Fibroblast of the conjunctiva (primary cell): ENCODE measurements at regions not wholly inside any gene's neighbourhood (a gene's known extent, or its start where the extent isn't known, plus 50 kb on each side); places are given as distances from the start of the nearest gene placed in this dataset.
"Not testable (repeated sequence)": the region's sequence is repeated elsewhere in the genome, so short reads cannot be mapped to it uniquely, and the experiment has no call there.

Source experiments
- DNase-seq: peaks from one replicate; pipeline ENCODE4 v3.0.0-alpha.2; 2010; ENCODE audit warnings: low read depth

GRCh38 chr6:120496661-120497060 lies 837.6 kb downstream of the TBC1D32 start:
- no peak for DNase-seq

GRCh38 chr6:120493505-120493904 lies 840.8 kb downstream of the TBC1D32 start:
- no peak for DNase-seq

GRCh38 chr6:120489941-120490340 lies 844.3 kb downstream of the TBC1D32 start:
- DNase-seq: no peak

- DNase-seq: no peak
These were observed 850.1 kb downstream of the TBC1D32 start for GRCh38 chr6:120484146-120484545.

- DNase-seq: no peak
These were observed 855.6 kb downstream of the TBC1D32 start for GRCh38 chr6:120478650-120479049.

- DNase-seq: no peak
These were observed 860.5 kb downstream of the TBC1D32 start for GRCh38 chr6:120473804-120474203.

GRCh38 chr6:120468486-120468885 lies 865.8 kb downstream of the TBC1D32 start:
- no peak for DNase-seq

- no peak for DNase-seq
These were observed 882.8 kb downstream of the TBC1D32 start for GRCh38 chr6:120451508-120451907.

GRCh38 chr6:120447605-120448004 lies 886.7 kb downstream of the TBC1D32 start:
- no peak for DNase-seq

GRCh38 chr6:120432840-120433239 lies 901.4 kb downstream of the TBC1D32 start:
- DNase-seq: not testable (repeated sequence)

- DNase-seq: no peak
These were observed 902.4 kb downstream of the TBC1D32 start for GRCh38 chr6:120431841-120432240.

- DNase-seq: no peak
These were observed 922.9 kb downstream of the TBC1D32 start for GRCh38 chr6:120411394-120411793.

GRCh38 chr6:120410586-120410985 lies 923.7 kb downstream of the TBC1D32 start:
- DNase-seq: no peak

- DNase-seq: no peak
These were observed 926.6 kb downstream of the TBC1D32 start for GRCh38 chr6:120407696-120408095.

GRCh38 chr6:120405947-120406346 lies 928.3 kb downstream of the TBC1D32 start:
- DNase-seq: no peak

GRCh38 chr6:120395784-120396183 lies 938.5 kb downstream of the TBC1D32 start:
- no peak for DNase-seq

- no peak for DNase-seq
These were observed 939.0 kb downstream of the TBC1D32 start for GRCh38 chr6:120395330-120395729.

- no peak for DNase-seq
These were observed 941.3 kb downstream of the TBC1D32 start for GRCh38 chr6:120392941-120393340.

GRCh38 chr6:120384671-120385070 lies 949.6 kb downstream of the TBC1D32 start:
- no peak for DNase-seq

- no peak for DNase-seq
These were observed 950.6 kb downstream of the TBC1D32 start for GRCh38 chr6:120383681-120384080.

- peak; percentile 20 for DNase-seq
These were observed 955.6 kb downstream of the TBC1D32 start for GRCh38 chr6:120378582-120379220.

- no peak for DNase-seq
These were observed 961.1 kb downstream of the TBC1D32 start for GRCh38 chr6:120373185-120373584.

- no peak for DNase-seq
These were observed 970.9 kb downstream of the TBC1D32 start for GRCh38 chr6:120363429-120363828.

- not testable (repeated sequence) for DNase-seq
These were observed 975.7 kb downstream of the TBC1D32 start for GRCh38 chr6:120358535-120358934.
